ENCODE measurements at regions not wholly inside any gene's neighbourhood (a gene's known extent, or its start where the extent isn't known, plus 50 kb on each side); places are given as distances from the start of the nearest gene placed in this dataset.
"Not testable (repeated sequence)": the region's sequence is repeated elsewhere in the genome, so short reads cannot be mapped to it uniquely, and the experiment has no call there.

- no peak for DNase-seq (ENCODE audit: low read depth in 3 of 3, low spot score in 1 of 3)
Observed at GRCh38 chr1:234781241-234782065, 171.5 kb upstream of the IRF2BP2 start.

DNA sequence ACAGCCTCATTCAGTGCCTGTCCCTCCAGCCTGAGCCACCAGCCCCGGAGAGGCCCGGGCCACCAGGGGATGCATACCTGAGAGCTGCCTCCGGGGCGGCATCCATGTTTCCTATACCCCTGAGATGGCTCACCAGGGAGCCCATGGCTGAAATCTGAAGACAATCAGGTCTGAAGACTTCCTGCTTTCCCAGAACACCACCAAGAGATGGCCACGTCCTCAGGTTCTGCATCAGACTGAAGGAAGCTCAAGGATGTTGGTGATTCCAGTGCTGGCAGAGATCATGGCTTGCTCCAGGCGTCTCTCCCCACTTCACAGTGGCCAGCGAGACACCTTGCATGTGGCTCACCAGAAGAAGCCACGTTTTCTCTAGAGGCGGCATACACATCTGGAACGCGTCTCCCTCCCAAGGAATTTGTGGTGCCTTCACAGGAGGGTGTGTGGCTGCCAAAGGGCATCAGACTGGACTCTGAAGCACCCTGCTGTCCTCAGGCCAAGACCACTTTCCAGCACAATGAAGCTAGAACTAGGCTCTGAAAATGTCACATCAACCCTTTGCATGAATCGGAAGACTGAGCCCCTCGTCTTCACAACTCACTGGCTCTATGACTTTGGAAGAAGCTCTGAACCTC is 170.7 kb upstream of the IRF2BP2 start:
- DNase-seq (ENCODE audit: low read depth in 3 of 3, low spot score in 1 of 3), result no peak

DNA sequence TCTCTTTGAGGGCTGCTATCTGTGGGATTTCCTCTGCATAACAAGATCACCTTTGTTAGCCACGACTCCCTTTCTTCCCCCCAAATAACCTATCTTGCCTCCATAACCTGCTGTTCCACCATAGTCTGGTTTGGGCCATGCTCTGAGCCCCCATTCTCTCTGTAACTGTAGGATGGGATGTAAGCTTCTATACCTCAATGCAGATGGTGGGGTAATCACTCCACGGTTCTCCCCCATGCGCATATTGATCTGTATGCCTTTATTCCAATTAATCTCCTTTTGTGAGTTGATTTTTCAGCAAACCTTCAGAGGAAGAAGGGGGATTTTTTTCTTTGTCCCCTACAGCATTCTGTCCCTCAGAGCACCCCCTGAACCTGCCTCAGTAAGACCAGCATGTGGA is 170.1 kb upstream of the IRF2BP2 start:
- DNase-seq (ENCODE audit: low read depth in 3 of 3, low spot score in 1 of 3), result no peak

- not testable (repeated sequence) for DNase-seq (ENCODE audit: low read depth in 3 of 3, low spot score in 1 of 3)
Observed at GRCh38 chr1:234779600-234779999, 169.6 kb upstream of the IRF2BP2 start.

GRCh38 chr1:234779160-234779538 is 169.2 kb upstream of the IRF2BP2 start:
- no peak for DNase-seq (ENCODE audit: low read depth in 3 of 3, low spot score in 1 of 3)

DNA sequence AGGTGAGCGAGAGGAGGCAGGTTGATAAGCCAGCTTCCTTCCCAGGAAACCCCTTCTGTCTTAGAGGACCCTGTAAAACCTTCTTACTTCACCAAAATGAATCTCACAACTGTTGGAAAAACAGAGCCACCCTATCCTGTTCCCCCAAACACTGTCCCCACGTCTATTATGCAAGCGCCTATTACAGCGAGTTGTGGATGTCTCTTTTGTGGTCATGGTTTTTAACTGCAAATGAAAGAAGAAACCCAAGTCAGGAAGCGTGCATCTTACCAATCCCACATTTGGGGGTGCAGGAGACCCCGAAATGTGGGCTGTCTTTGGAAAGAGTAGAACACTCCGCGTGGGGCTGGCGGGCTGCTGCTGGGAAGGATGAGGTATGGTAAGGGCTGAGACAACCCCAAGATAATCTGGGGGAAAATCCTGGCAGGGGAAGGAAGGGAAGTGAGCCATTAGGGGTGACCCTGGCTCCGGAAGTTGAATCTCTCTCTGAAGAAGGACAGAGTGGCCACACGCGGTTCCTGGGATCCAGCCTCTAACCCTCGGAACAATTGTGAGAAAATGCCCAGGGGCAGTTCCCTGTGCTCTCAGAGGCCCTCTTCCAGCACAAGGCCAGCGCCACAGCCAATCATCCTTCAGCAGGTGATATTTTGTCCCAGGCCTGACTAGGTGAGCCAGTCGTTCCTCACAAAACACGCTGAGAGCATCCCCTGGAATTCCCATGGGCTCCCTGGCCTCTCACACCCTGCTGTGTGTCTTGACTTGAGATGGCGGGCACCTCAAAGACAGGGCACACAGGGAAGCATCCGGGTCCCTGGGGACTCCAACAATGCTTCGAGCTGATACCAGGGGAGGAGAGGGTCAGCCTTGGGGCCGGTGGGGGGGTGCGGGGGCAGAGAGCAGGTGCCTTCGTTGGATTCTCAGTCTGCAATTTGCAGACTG is 168.5 kb upstream of the IRF2BP2 start:
- no peak for DNase-seq (ENCODE audit: low read depth in 3 of 3, low spot score in 1 of 3)

- DNase-seq (ENCODE audit: low read depth in 3 of 3, low spot score in 1 of 3), result no peak
Observed at GRCh38 chr1:234777856-234778220, 167.9 kb upstream of the IRF2BP2 start.

DNA sequence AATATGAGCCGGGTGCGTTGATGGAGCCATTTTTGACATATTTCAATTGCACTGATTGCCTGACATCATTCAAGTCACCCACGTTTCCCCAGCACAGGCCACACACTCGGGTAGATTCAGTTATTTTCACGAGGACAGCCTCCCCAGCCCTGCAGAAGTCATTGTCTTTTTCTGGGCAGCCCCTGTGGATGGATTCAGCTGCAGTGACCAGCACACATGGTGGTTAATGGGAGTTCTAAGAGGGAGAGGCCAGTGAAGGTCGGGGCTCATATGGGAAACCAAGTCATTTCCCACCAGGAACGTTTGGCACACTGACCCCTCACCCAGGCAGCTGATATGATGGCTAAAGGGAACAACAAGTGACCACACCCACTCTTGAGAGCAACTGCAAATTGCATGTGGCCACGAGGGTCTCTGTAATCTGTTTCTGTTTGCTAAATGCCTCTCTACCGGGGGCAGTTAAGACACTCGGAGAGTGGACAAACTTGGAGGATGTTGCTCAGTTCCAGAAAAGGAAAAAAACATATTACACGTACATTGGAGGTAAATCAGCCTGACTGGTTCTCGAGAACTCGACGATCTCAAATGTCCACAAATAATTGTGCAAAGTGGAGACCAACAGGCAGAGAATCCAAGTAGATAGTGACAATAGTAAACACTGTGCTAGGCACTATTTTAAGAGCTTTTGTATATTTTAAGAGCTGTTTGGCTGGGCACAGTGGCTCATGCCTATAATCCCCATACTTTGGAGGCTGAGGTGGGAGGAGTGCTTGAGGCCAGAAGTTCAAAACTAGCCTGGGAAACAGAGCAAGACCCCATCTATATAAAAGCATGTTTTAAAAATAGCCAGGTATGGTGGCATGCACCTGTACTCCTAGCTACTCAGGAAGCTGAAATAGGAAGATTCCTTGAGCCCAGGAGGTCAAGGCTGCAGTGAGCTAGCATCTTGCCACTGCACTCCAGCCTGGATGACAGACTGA is 167.2 kb upstream of the IRF2BP2 start:
- DNase-seq (ENCODE audit: low read depth in 3 of 3, low spot score in 1 of 3), result no peak

DNA sequence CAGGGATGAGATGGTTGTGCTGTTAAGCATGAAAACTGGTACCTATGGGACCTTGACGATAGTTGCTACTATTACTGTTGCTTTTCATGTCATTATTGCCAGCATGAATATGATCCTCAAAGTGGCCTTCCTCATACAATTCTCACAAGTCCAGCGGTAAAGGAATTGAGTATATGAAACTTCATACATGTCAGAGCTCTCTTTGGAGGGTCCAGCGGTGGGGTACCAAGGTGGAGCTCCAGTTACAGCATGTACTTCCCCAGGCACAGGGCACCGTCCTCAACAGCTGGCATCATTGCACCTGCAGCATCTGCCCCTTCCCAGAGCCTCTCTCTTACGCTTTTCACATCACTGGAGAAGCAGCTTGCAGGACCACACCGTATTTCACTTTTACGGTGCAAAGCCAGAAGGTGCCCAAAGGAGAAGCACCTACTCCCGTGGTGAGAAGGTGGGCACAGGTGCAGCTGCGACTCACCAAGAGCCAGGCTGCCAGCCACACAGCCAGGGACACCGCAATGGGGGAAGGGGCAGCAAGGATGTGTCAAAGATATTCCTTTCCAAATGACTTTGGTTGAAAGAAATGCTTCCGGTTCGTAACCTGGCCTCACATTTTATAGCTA is 166.4 kb upstream of the IRF2BP2 start:
- no peak for DNase-seq (ENCODE audit: low read depth in 3 of 3, low spot score in 1 of 3)

DNA sequence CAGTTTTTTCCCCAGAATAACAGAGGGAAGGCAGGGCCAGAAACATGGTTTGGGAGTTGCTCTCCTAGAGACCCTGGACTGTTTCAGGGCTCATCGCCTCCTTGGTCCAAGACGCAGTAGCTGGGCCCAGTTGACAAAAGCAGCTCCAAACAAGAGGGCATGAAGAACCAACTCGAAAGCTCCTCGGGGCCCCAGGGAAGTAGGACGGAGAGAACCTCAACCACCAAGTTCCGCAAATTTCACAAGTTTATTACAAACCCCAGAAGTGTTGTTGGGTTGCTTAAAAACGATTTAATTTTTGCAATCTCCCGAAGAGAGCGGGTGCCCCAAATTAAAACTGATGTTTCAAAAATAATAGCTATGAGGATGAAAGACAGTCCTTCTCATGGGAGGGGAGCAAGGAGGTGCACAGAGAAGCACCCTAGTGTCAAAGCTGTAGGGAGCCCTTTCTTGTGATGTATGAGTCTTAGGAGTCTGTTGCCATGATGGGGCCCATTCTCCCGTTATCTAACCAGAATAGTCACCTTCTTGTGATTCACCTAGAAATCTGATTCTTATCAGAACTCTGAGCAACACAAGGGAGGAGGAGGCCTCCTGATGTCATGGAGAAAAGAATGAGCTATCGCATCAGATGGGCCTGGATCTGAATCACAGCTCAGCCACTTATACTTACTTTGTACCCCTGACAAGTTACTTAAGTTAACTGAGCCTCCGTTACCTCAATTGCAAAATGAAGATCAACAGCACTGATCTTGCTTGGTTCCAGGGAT is 165.7 kb upstream of the IRF2BP2 start:
- no peak for DNase-seq (ENCODE audit: low read depth in 3 of 3, low spot score in 1 of 3)

- no peak for DNase-seq (ENCODE audit: low read depth in 3 of 3, low spot score in 1 of 3)
Observed at GRCh38 chr1:234774971-234775370, 165.0 kb upstream of the IRF2BP2 start.

DNA sequence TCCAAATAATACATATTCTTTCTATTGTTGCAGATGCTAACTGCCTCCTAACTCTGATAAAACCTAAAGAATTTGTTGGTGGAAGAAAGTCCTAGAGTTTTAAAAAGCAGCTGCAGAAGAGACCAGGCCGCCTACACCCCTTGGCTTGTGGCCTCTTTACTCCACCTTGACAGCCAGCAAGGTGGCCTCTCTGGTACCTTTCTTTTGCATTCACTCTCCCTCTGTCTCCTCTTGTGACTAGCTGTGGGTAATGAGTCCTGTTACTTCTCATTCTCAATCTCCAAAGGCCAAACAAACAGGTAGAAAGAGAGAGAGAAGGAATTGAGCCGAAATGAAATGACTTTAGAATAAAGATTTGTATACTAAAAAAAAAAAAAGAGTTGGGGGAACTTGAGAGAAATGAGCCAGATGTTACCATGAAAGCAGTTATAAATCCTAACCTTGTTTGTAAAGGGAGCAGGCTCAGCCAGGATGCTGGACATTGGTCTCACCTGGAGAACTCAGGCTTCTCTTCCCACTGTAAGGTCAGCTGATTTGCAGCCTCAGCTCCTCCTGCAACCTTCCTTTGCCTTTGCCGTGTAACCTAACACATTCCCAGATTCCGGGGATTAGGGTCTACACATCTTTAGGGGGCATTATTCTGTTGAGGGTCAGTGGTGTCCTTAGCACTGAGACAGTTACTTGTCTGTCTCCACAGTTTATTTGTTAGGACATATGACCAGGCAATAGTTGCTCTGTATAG is 164.1 kb upstream of the IRF2BP2 start:
- DNase-seq (ENCODE audit: low read depth in 3 of 3, low spot score in 1 of 3), result no peak

DNA sequence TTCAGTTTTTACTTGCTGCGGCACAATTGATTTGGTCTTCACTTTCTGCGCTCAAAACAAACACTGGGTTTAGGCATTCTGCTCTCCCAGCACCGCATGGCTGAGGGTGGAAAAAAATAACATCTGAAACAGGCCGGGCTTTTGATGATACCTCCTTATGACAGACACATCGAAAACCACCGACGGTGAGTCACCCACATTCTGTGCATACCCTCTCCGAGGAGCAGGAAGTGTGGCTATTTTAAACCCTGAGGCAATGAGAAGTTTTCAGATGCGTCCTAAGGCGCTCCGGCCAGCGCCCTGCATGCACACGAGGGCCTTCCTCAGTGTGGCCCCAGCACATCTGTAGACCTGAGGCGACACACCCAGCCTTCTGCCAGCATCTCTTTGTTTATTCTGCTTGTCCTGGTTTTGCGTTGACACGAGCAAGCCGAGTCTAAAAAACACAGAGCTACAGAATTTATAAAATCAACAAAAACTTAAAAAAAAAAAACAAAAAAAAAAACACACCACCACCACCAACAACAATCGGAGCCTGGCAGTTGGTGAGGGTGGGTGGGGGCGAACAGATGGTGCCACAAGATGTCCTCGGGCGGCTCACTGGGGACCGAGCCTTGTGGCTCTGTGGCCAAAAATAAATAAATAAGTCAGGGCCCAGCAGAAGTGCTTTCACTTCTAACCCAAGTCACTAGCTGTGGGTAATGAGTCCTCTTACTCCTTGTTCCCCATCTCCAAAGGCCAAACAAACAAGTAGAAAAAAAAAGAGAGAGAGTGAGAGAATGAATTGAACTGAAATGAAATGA is 162.6 kb upstream of the IRF2BP2 start:
- peak; percentile 50 to 77 (median 73) for DNase-seq (ENCODE audit: low read depth in 3 of 3, low spot score in 1 of 3)

GRCh38 chr1:234771642-234772344 is 161.8 kb upstream of the IRF2BP2 start:
- DNase-seq (ENCODE audit: low read depth in 3 of 3, low spot score in 1 of 3), result no peak

DNA sequence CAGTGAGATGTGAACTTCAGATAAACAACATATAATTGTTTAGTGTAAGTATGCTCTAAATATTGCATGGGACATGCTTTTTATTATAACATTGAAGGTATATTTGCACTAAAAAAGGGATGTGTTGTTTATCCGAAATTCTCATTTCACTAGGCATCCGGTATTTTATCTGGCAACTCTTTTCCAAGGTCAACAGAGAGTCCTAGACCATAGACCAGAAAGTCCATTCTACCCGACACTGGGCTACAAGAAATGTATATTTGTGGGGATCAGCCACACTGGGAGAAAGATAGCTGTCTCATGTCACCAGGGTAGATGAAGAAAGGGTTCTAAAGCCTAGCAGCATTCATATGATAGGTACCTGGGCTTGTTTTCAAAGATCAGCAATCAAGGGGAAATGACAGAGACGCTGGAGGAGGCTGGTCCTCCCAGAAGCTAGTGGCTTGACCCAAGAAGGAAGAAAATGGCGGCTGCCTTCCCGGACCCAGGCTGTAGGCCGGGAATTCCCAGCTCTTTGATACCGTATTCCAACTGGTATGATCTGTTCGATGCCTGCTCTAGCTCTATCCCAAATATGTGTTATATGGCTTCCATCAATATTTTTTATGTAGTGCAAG is 161.1 kb upstream of the IRF2BP2 start:
- DNase-seq (ENCODE audit: low read depth in 3 of 3, low spot score in 1 of 3), result no peak

DNA sequence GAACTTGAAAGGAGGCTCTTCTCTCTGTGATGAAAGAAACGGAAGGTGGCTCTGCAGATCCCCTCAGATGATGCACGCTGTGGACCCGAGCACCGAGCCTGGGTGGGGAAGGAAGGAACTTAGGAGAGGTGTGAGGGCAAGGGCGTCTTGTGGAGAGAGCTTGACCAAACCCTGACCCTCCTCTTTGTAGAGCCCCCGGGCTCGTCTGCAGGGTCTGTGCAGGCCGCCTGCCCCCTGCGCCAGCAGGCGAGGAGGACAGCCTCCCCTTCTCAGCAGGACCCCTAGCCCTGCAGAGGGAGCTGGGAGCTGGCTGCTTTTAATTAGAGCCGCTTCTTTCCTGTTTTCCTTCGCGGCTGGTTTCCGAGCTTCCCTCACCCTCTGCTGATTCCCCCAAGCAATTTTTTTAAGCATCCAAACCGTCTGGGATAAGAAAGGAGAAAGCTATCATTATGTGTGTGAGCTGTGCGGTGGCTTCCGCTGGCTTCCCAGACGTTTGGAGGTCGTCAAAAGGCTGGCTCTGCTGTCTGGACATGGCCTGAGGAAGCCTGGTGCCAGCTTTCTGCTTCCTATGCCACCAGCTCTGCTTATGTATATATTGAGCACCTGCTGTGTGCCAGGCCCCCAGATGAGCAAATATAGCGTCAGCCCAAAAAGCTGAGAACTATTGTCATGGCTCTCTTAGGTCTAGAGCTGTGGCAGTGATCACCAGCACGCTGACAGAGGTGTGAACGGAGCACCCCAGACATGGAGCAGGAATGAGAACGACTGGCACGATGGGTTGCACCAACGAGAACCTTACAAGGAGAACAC is 160.2 kb upstream of the IRF2BP2 start:
- no peak for DNase-seq (ENCODE audit: low read depth in 3 of 3, low spot score in 1 of 3)
